Astrocyte of the cerebellum (primary cell): ENCODE measurements at regions not wholly inside any gene's neighbourhood (a gene's known extent, or its start where the extent isn't known, plus 50 kb on each side); places are given as distances from the start of the nearest gene placed in this dataset.
"Not testable (repeated sequence)": the region's sequence is repeated elsewhere in the genome, so short reads cannot be mapped to it uniquely, and the experiment has no call there.

Source experiments
- DNase-seq: peaks from one replicate; pipeline ENCODE4 v3.0.0-alpha.2; 2011; ENCODE audit warnings: low read depth
- H3K4me3 ChIP-seq: 2 replicates; pipeline ENCODE4 v1.5.1; 2011; ENCODE audit warnings: mild to moderate bottlenecking, low read depth, low read length, moderate library complexity
- CTCF ChIP-seq: IDR thresholded peaks from 2 replicates; pipeline ENCODE4 v1.5.1; 2012; ENCODE audit warnings: low read length, low read depth, moderate library complexity, mild to moderate bottlenecking; ENCODE audit errors: missing control alignments
- in situ Hi-C: cut with HindIII; loops from 2 replicates; pipeline ENCODE4 v1.10.0; 2017; ENCODE audit warnings: low sequenced_read_pairs

GRCh38 chr4:83947125-83947829, 411.4 kb downstream of the GPAT3 start:
- in situ Hi-C loops, result no loop called here
- TF ChIP-seq CTCF, result no peak
- H3K4me3 ChIP-seq, result no peak overlapping the region

DNA sequence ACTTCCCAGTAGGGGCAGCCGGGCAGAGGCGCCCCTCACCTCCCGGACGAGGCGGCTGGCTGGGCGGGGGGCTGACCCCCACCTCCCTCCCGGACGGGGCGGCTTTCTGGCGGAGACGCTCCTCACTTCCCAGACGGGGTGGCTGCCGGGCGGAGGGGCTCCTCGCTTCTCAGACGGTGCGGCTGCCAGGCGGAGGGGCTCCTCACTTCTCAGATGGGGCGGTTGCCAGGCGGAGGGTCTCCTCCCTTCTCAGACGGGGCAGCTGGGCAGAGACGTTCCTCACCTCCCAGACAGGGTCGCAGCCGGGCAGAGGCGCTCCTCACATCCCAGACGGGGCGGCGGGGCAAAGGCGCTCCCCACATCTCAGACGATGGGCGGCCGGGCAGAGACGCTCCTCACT, 407.8 kb downstream of the GPAT3 start:
- in situ Hi-C loops, H3K4me3 ChIP-seq, DNase-seq: not testable (repeated sequence)

More at GRCh38 chr4:83947125-83947829, 411.4 kb downstream of the GPAT3 start:
- DNase-seq, result no peak

DNA sequence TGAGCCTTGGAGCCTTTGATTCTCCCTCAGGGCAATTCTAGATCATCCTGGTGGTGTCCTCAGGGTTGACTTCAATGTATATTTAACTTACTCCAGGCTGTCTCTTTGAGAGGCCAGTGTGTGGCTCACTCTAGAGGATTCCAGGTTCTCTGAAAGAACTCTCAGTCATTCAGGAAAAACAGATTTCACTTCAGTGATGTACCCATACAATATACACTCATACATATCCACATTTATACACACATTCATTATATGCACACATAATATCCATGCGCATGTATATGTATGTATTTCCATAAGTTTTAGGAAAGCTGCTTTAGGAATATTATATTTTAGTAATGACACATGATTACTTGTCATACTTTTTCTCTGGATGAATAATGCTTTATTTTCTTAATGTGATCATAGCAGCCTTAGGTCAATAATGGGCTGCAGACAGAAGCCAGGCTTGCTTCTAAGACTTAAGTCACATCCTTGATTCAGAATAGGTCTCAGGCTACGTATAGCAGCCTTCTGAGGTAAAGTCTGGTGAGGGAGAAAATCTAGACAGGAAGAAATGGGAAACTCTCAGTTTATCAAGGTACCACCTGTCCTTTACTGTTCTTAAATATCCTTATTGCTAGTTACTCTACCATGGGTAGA, 397.0 kb downstream of the GPAT3 start:
- TF ChIP-seq CTCF, result no peak
- DNase-seq, result no peak
- in situ Hi-C loops, result no loop called here
- H3K4me3 ChIP-seq, result no peak overlapping the region

DNA sequence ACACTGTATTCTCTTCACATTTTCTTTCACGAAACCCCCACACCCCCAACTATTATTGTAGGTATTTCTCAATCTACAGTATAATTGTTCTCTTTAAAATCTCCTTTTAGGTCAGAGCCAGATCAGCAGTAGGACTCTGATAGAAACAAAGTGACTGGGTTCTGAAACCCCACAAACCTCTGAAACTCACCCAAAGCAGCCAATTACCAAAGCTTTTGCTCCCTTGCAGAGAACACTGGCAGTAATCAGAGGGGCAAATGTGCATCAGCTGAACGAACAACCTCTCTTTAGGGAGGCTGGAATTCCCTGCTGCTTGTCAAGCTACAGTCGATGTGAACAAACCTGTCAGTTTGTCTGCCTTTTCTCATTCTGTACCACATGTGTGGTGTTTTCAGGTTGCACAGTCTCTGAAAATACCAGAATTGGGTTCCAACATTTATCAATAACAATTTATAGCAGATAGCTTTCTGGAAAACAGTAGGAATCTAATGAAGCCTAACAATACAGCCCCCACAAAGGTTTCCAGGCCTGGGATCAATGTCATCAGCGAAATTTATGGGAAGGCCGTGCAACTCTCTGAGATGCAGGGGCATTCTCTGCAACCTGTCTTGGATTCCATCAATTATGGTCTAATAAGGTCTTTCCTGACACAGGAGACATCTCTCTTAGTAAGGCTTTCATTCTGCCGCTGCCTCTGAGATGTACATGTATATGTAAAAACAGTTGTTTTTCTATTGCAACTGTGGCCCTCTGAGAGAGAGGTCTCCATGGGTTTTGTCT, 395.9 kb downstream of the GPAT3 start:
- in situ Hi-C loops, result no loop called here
- no peak overlapping the region for H3K4me3 ChIP-seq
- no peak for TF ChIP-seq CTCF
- no peak for DNase-seq

DNA sequence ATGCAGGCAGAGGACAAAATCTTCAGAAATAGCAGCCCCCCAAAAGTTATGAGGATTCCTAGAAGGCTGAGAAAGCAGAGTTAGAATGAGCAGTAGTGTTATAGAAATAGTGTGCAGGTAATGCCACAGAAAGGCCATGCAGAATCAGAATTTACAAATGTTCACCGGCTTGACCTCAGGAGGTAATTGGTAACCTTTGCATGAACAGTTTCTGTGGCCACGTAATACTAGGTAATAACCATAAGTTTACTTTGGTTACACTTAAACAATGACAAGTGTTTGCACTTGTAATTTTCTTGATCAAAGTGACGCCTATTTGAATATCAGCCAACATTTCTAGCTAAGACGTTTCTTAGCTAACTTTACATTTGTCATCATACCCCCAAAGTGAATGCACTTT, 393.6 kb downstream of the GPAT3 start:
- in situ Hi-C loops, result no loop called here
- DNase-seq, result no peak
- TF ChIP-seq CTCF, result no peak
- H3K4me3 ChIP-seq, result no peak overlapping the region

DNA sequence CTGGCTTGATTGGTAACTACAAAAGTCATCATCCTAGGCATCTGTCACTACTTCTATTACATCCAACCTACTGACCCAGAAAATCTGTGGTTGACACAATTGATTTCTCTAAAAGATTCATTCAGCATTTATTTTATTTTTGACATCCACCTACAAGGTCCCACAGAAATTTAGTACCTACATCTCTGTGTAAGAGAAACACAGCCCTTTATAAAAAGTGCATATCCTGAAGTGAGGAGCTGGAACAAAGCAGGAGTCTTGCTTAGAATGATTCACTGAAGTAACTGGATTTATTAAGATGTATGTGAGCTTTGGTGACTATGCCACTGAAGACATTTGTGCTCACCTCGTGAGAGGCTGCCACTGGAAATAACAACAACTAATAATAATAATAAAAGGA, 391.0 kb downstream of the GPAT3 start:
- no peak overlapping the region for H3K4me3 ChIP-seq
- no peak for DNase-seq
- in situ Hi-C loops, result no loop called here

More for the DNA sequence above, 391.0 kb downstream of the GPAT3 start:
- no peak for TF ChIP-seq CTCF
